Activated naive CD4-positive, alpha-beta T cell treated with anti-CD3 and anti-CD28 coated beads, Interleukin-2, amount 50 U/mL, for 16 hours (primary cell): ENCODE measurements at regions not wholly inside any gene's neighbourhood (a gene's known extent, or its start where the extent isn't known, plus 50 kb on each side); places are given as distances from the start of the nearest gene placed in this dataset.

Experiments
- DNase-seq: peaks from one replicate; pipeline ENCODE4 v3.0.0-alpha.2; 2020

GRCh38 chr9:99401680-99402504 lies 179.8 kb downstream of the SEC61B start:
- no peak for DNase-seq

- no peak for DNase-seq
These were observed 181.3 kb downstream of the SEC61B start for GRCh38 chr9:99403371-99403770.

GRCh38 chr9:99405359-99405758 lies 183.3 kb downstream of the SEC61B start:
- no peak for DNase-seq

- DNase-seq: no peak
These were observed 184.9 kb downstream of the SEC61B start for GRCh38 chr9:99406939-99407338.

- no peak for DNase-seq
These were observed 189.0 kb downstream of the SEC61B start for GRCh38 chr9:99411068-99411467.

GRCh38 chr9:99411479-99412115 lies 189.5 kb downstream of the SEC61B start:
- DNase-seq: no peak

GRCh38 chr9:99412606-99413005 lies 190.5 kb downstream of the SEC61B start:
- no peak for DNase-seq

- no peak for DNase-seq
These were observed 192.2 kb downstream of the SEC61B start for GRCh38 chr9:99414321-99414720.

- DNase-seq: no peak
These were observed 193.5 kb downstream of the SEC61B start for GRCh38 chr9:99415606-99416005.

- DNase-seq: no peak
These were observed 193.9 kb downstream of the SEC61B start for GRCh38 chr9:99416007-99416406.

- DNase-seq: no peak
These were observed 197.0 kb downstream of the SEC61B start for GRCh38 chr9:99419070-99419469.

GRCh38 chr9:99421369-99421768 lies 199.3 kb downstream of the SEC61B start:
- DNase-seq: no peak

- DNase-seq: no peak
These were observed 203.0 kb downstream of the SEC61B start for GRCh38 chr9:99425124-99425523.

GRCh38 chr9:99425923-99426842 lies 204.1 kb downstream of the SEC61B start:
- no peak for DNase-seq

- DNase-seq: no peak
These were observed 205.2 kb downstream of the SEC61B start for GRCh38 chr9:99427260-99427659.

GRCh38 chr9:99430301-99430700 lies 208.2 kb downstream of the SEC61B start:
- DNase-seq: no peak

GRCh38 chr9:99431103-99431502 lies 209.0 kb downstream of the SEC61B start:
- no peak for DNase-seq

GRCh38 chr9:99432075-99432474 lies 210.0 kb downstream of the SEC61B start:
- no peak for DNase-seq

- no peak for DNase-seq
These were observed 211.0 kb downstream of the SEC61B start for GRCh38 chr9:99433095-99433494.

GRCh38 chr9:99433555-99433954 lies 211.5 kb downstream of the SEC61B start:
- no peak for DNase-seq

- DNase-seq: no peak
These were observed 214.5 kb downstream of the SEC61B start for GRCh38 chr9:99436616-99437015.

GRCh38 chr9:99437145-99437544 lies 215.1 kb downstream of the SEC61B start:
- no peak for DNase-seq

- no peak for DNase-seq
These were observed 216.5 kb downstream of the SEC61B start for GRCh38 chr9:99438596-99438995.
